Neural progenitor cell (in vitro differentiated cells): ENCODE measurements at regions not wholly inside any gene's neighbourhood (a gene's known extent, or its start where the extent isn't known, plus 50 kb on each side); places are given as distances from the start of the nearest gene placed in this dataset.

Source experiments
- DNase-seq: peaks from one replicate; pipeline ENCODE4 v3.0.0-alpha.2; 2016; ENCODE audit warnings: low spot score
- H2AFZ ChIP-seq: fragments of 200-600 bp; sonication (generic); replicated peaks from 2 replicates; pipeline ENCODE4 v1.6.1; 2016; ENCODE audit warnings: antibody characterized with exemption
- H3F3A ChIP-seq: fragments of 200-600 bp; sonication (generic); 2 replicates; pipeline ENCODE4 v1.6.1; 2016; ENCODE audit warnings: antibody characterized with exemption, low read depth
- H3K27ac ChIP-seq: fragments of 200-600 bp; sonication (generic); 2 replicates; pipeline ENCODE4 v1.5.1; 2016; ENCODE audit warnings: mild to moderate bottlenecking
- H3K27me3 ChIP-seq: fragments of 200-600 bp; sonication (generic); 2 replicates; pipeline ENCODE4 v1.6.1; 2016; ENCODE audit warnings: mild to moderate bottlenecking, moderate library complexity
- H3K36me3 ChIP-seq: fragments of 200-600 bp; sonication (generic); 2 replicates; pipeline ENCODE4 v1.5.1; 2016
- H3K4me1 ChIP-seq: fragments of 200-600 bp; sonication (generic); 2 replicates; pipeline ENCODE4 v1.6.1; 2016; ENCODE audit warnings: mixed run types
- H3K4me2 ChIP-seq: fragments of 200-600 bp; sonication (generic); 2 replicates; pipeline ENCODE4 v1.6.1; 2016
- H3K4me3 ChIP-seq: fragments of 200-600 bp; sonication (generic); 2 replicates; pipeline ENCODE4 v1.5.1; 2016
- H3K79me2 ChIP-seq: fragments of 200-600 bp; sonication (generic); 2 replicates; pipeline ENCODE4 v1.6.1; 2016; ENCODE audit warnings: low read depth
- H3K9ac ChIP-seq: fragments of 200-600 bp; sonication (generic); 2 replicates; pipeline ENCODE4 v1.6.1; 2016
- H3K9me3 ChIP-seq: fragments of 200-600 bp; sonication (generic); 2 replicates; pipeline ENCODE4 v1.5.1; 2016; ENCODE audit warnings: low read depth
- H4K20me1 ChIP-seq: fragments of 200-600 bp; sonication (generic); 2 replicates; pipeline ENCODE4 v1.6.1; 2016; ENCODE audit warnings: low read depth
- H3K27ac Mint-ChIP-seq: 3 replicates; pipeline ENCODE4 v1.8.0; 2021; ENCODE audit warnings: mixed read lengths
- H3K27me3 Mint-ChIP-seq: 2 replicates; pipeline ENCODE4 v1.8.0; 2022; ENCODE audit warnings: low read depth, mild to moderate bottlenecking, inconsistent platforms, moderate library complexity, mixed read lengths; ENCODE audit not compliant: insufficient read depth
- H3K36me3 Mint-ChIP-seq: 3 replicates; pipeline ENCODE4 v1.8.0; 2021; ENCODE audit warnings: mixed read lengths
- H3K4me1 Mint-ChIP-seq: 3 replicates; pipeline ENCODE4 v1.8.0; 2021; ENCODE audit warnings: mixed read lengths
- H3K4me3 Mint-ChIP-seq: 3 replicates; pipeline ENCODE4 v1.8.0; 2021; ENCODE audit warnings: mild to moderate bottlenecking, moderate library complexity, mixed read lengths
- H3K9me3 Mint-ChIP-seq: 3 replicates; pipeline ENCODE4 v1.8.0; 2020; ENCODE audit warnings: mixed read lengths
- CTCF ChIP-seq: fragments of 200-600 bp; sonication (generic); IDR thresholded peaks from 2 replicates; pipeline ENCODE4 v1.5.1; 2017; ENCODE audit warnings: antibody characterized with exemption, mild to moderate bottlenecking
- EZH2 ChIP-seq: fragments of 200-600 bp; sonication (generic); IDR thresholded peaks from 2 replicates; pipeline ENCODE4 v1.6.1; 2017; ENCODE audit warnings: antibody characterized with exemption, mild to moderate bottlenecking, moderate library complexity
- EZH2phosphoT487 ChIP-seq: fragments of 200-600 bp; sonication (generic); IDR thresholded peaks from 2 replicates; pipeline ENCODE4 v1.6.1; 2017; ENCODE audit warnings: antibody characterized with exemption

GRCh38 chr3:182726258-182727142 lies 66.8 kb upstream of the ATP11B start:
- Mint-ChIP-seq H3K4me1 (peaks cover 26% of the 10 kb centered on the region), H3K9me3 (no peaks in the 10 kb centered on the region), H3K27ac (peak overlapping the region; percentile 96), H3K4me3 (peak overlapping the region; percentile 69), H3K36me3 (no peaks in the 10 kb centered on the region), H3K27me3 (peaks cover 6% of the 10 kb centered on the region)
- no peaks in the 10 kb centered on the region for H3K27me3 ChIP-seq
- peaks cover 28% of the 10 kb centered on the region for H3K4me1 ChIP-seq
- no peaks in the 10 kb centered on the region for H3K9me3 ChIP-seq
- peak overlapping the region; percentile 86 for H2AFZ ChIP-seq
- no peaks in the 10 kb centered on the region for H4K20me1 ChIP-seq
- no peaks in the 10 kb centered on the region for H3K36me3 ChIP-seq
- H3K4me3 ChIP-seq = no peak overlapping the region
- H3K79me2 ChIP-seq = no peaks in the 10 kb centered on the region
- TF ChIP-seq EZH2phosphoT487 (no peak), CTCF (no peak), EZH2 (no peak)
- H3K9ac ChIP-seq = no peak overlapping the region
- peak overlapping the region; percentile 71 for H3K4me2 ChIP-seq
- H3F3A ChIP-seq = peaks cover 16% of the 10 kb centered on the region
- DNase-seq = no peak
- H3K27ac ChIP-seq = peak overlapping the region; percentile 46

- DNase-seq = no peak
- H3K4me1 ChIP-seq = peaks cover 28% of the 10 kb centered on the region
- peaks cover 6% of the 10 kb centered on the region for H3K27me3 Mint-ChIP-seq
- no peak for TF ChIP-seq EZH2
- TF ChIP-seq CTCF = no peak
- TF ChIP-seq EZH2phosphoT487 = no peak
- no peak overlapping the region for H3K4me3 ChIP-seq
- no peak overlapping the region for H3K27ac ChIP-seq
- no peak overlapping the region for H3K9ac ChIP-seq
- no peak overlapping the region for H3K4me3 Mint-ChIP-seq
- H3K9me3 ChIP-seq = no peaks in the 10 kb centered on the region
- H3K4me2 ChIP-seq = no peak overlapping the region
- H3K27me3 ChIP-seq = no peaks in the 10 kb centered on the region
- no peaks in the 10 kb centered on the region for H3K9me3 Mint-ChIP-seq
- H3K79me2 ChIP-seq = no peaks in the 10 kb centered on the region
- H4K20me1 ChIP-seq = no peaks in the 10 kb centered on the region
- H3K36me3 ChIP-seq = no peaks in the 10 kb centered on the region
- peaks cover 16% of the 10 kb centered on the region for H3F3A ChIP-seq
- H3K27ac Mint-ChIP-seq = no peak overlapping the region
- no peaks in the 10 kb centered on the region for H3K36me3 Mint-ChIP-seq
- peaks cover 23% of the 10 kb centered on the region for H3K4me1 Mint-ChIP-seq
- H2AFZ ChIP-seq = no peak overlapping the region
Measured at GRCh38 chr3:182728238-182728637, 65.1 kb upstream of the ATP11B start.

- H3K4me1 ChIP-seq = peaks cover 23% of the 10 kb centered on the region
- H3F3A ChIP-seq = peaks cover 15% of the 10 kb centered on the region
- no peaks in the 10 kb centered on the region for H4K20me1 ChIP-seq
- no peaks in the 10 kb centered on the region for H3K27me3 ChIP-seq
- H3K4me3 Mint-ChIP-seq = no peak overlapping the region
- H3K9ac ChIP-seq = no peak overlapping the region
- no peak for TF ChIP-seq EZH2
- H3K4me3 ChIP-seq = no peak overlapping the region
- no peak overlapping the region for H3K27ac Mint-ChIP-seq
- H2AFZ ChIP-seq = peak overlapping the region; percentile 70
- peaks cover 6% of the 10 kb centered on the region for H3K27me3 Mint-ChIP-seq
- peaks cover 20% of the 10 kb centered on the region for H3K4me1 Mint-ChIP-seq
- H3K79me2 ChIP-seq = no peaks in the 10 kb centered on the region
- no peaks in the 10 kb centered on the region for H3K9me3 ChIP-seq
- DNase-seq = no peak
- H3K36me3 ChIP-seq = no peaks in the 10 kb centered on the region
- no peak overlapping the region for H3K27ac ChIP-seq
- no peaks in the 10 kb centered on the region for H3K9me3 Mint-ChIP-seq
- no peaks in the 10 kb centered on the region for H3K36me3 Mint-ChIP-seq
- no peak overlapping the region for H3K4me2 ChIP-seq
Measured at GRCh38 chr3:182729903-182730674, 63.2 kb upstream of the ATP11B start.
